ENCODE measurements at regions not wholly inside any gene's neighbourhood (a gene's known extent, or its start where the extent isn't known, plus 50 kb on each side); places are given as distances from the start of the nearest gene placed in this dataset.

DNA sequence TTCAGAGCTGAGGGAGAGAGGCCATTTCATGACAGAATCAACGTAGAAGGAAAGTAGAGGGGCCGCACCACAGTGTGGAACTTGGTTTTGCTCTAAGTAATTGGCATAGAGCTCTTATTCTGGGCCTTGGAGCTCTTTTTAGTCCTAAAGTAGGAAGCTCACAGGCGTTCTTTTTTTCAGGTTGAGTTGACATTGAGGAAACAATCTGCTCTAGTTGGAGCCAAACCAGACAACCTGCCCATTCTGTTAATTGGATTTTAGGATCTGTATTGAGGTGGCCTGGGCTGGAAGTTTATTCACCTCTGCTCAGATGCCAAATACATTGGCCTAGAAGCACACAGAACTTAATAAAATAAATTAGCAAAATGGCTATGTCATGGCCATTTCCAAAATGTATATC is 1093.9 kb downstream of the ADGRL2 start:
- TF ChIP-seq, protein P1, sequence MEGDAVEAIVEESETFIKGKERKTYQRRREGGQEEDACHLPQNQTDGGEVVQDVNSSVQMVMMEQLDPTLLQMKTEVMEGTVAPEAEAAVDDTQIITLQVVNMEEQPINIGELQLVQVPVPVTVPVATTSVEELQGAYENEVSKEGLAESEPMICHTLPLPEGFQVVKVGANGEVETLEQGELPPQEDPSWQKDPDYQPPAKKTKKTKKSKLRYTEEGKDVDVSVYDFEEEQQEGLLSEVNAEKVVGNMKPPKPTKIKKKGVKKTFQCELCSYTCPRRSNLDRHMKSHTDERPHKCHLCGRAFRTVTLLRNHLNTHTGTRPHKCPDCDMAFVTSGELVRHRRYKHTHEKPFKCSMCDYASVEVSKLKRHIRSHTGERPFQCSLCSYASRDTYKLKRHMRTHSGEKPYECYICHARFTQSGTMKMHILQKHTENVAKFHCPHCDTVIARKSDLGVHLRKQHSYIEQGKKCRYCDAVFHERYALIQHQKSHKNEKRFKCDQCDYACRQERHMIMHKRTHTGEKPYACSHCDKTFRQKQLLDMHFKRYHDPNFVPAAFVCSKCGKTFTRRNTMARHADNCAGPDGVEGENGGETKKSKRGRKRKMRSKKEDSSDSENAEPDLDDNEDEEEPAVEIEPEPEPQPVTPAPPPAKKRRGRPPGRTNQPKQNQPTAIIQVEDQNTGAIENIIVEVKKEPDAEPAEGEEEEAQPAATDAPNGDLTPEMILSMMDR (IDR thresholded peaks at IDR 0.05): no peak
- TF ChIP-seq POLR2A (IDR thresholded peaks at IDR 0.05) (no peak), POLR2AphosphoS5 (IDR thresholded peaks at IDR 0.05) (no peak)

Measured in upper lobe of left lung (tissue), 4 donors.